ENCODE measurements at regions not wholly inside any gene's neighbourhood (a gene's known extent, or its start where the extent isn't known, plus 50 kb on each side); places are given as distances from the start of the nearest gene placed in this dataset.

DNA sequence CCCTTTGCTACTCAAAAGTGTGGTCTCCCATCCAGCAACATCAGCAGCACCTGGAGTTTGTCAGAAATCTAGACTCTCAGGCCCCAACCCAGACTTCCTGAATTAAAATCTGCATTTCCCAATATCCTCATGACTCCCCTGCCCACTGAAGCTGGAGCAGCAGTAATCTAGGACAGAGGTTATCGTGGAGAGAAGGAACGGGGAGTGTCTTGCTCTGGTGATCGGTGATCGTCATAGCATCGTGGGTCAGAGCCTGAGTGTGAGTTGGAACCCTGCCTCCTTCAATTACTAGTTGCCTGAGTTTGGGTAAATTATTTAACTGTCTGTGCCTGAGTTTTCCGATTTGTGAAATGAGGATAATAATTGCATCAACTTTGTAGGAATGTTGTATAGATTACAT lies 217.3 kb upstream of the ATP5MC3 start:
- no peak for DNase-seq (ENCODE audit: low spot score)
- ChIA-PET POLR2A (ENCODE audit: low non-redundant PET) (no interaction called here), CTCF (no interaction called here)
- peaks cover 35% of the 10 kb centered on the region for H3K4me1 ChIP-seq (ENCODE audit: insufficient read depth, low read length, poor library complexity, severe bottlenecking)
- no TSS peak for BruUV-seq (replicated peaks)
- intact Hi-C loops (cut with micrococcal nuclease; ENCODE audit: unreplicated experiment) = no loop called here
- H3K27ac ChIP-seq (ENCODE audit: low read depth, low read length, poor library complexity, severe bottlenecking) = no peak overlapping the region
- H3K36me3 ChIP-seq (ENCODE audit: insufficient read depth, low read length, poor library complexity, severe bottlenecking) = no peaks in the 10 kb centered on the region
- H3K27me3 ChIP-seq (replicated peaks; ENCODE audit: insufficient read depth, low read depth, low read length, poor library complexity) = no peaks in the 10 kb centered on the region
- TF ChIP-seq EZH2 (IDR thresholded peaks at IDR 0.05; ENCODE audit: borderline replicate concordance, low read depth, low read length, poor library complexity, severe bottlenecking) (no peak), CTCF (conservative IDR thresholded peaks at IDR 0.05; ENCODE audit: low read depth, low read length) (no peak)
- no peak overlapping the region for H3K4me3 ChIP-seq (ENCODE audit: low read depth, low read length, poor library complexity, severe bottlenecking)
- no peaks in the 10 kb centered on the region for H3K9me3 ChIP-seq (ENCODE audit: low read depth, low read length, poor library complexity, severe bottlenecking)

DNA sequence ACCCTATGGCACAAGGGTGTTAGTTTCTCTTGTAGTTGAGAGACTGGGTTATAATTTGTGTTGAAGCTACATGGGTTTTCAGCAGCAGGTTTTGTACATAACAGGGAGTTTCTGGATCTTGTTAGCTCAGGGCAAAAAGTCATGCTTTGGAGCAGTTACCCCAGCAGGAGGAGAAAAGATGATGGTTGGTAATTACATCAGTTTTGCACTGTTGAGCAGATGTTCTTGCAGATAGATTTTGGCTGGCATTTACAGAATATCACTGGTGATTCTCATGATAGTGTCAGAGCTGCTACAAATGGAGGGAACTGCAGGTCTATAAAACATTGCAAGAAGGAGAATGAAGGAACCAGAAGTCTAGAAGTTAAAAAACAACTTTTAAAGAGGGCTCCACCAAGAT lies 215.2 kb upstream of the ATP5MC3 start:
- no peaks in the 10 kb centered on the region for H3K36me3 ChIP-seq (ENCODE audit: insufficient read depth, low read length, poor library complexity, severe bottlenecking)
- no peak overlapping the region for H3K4me3 ChIP-seq (ENCODE audit: low read depth, low read length, poor library complexity, severe bottlenecking)
- no peak for TF ChIP-seq CTCF (conservative IDR thresholded peaks at IDR 0.05; ENCODE audit: low read depth, low read length)
- TF ChIP-seq EZH2 (IDR thresholded peaks at IDR 0.05; ENCODE audit: borderline replicate concordance, low read depth, low read length, poor library complexity, severe bottlenecking) = no peak
- no peaks in the 10 kb centered on the region for H3K9me3 ChIP-seq (ENCODE audit: low read depth, low read length, poor library complexity, severe bottlenecking)
- ChIA-PET POLR2A (ENCODE audit: low non-redundant PET) (no interaction called here), CTCF (no interaction called here)
- intact Hi-C loops (cut with micrococcal nuclease; ENCODE audit: unreplicated experiment) = no loop called here
- H3K27ac ChIP-seq (ENCODE audit: low read depth, low read length, poor library complexity, severe bottlenecking) = peak overlapping the region; percentile 8
- peaks cover 17% of the 10 kb centered on the region for H3K4me1 ChIP-seq (ENCODE audit: insufficient read depth, low read length, poor library complexity, severe bottlenecking)
- DNase-seq (ENCODE audit: low spot score) = peak; percentile 51
- H3K27me3 ChIP-seq (replicated peaks; ENCODE audit: insufficient read depth, low read depth, low read length, poor library complexity) = no peaks in the 10 kb centered on the region
- BruUV-seq (replicated peaks) = no TSS peak

DNA sequence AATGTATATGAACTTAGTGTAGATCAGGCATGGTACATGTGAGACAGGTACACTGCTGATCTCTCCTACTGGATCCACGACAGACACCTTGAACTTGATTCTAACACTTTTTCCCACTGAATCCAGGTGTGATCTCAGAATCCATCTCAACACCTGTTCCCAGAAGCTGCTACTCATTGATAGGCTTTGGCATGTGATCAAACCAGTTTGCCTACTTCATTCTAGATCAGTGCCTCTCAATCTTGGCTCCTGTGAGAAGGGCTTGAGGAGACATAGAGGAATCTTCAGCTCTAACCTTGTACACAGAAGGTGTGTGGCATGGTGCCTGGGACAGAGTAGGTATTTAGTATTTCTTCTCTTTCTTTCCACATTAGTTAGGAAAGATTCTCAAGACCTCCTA lies 212.3 kb upstream of the ATP5MC3 start:
- CTCF ChIA-PET = no interaction called here
- intact Hi-C loops (cut with micrococcal nuclease; ENCODE audit: unreplicated experiment) = no loop called here
- POLR2A ChIA-PET (ENCODE audit: low non-redundant PET) = no interaction called here

More for the DNA sequence above, 212.3 kb upstream of the ATP5MC3 start:
- BruUV-seq (replicated peaks) = no TSS peak
- Histone ChIP-seq H3K36me3 (ENCODE audit: insufficient read depth, low read length, poor library complexity, severe bottlenecking) (no peaks in the 10 kb centered on the region), H3K9me3 (ENCODE audit: low read depth, low read length, poor library complexity, severe bottlenecking) (no peaks in the 10 kb centered on the region), H3K4me3 (ENCODE audit: low read depth, low read length, poor library complexity, severe bottlenecking) (no peak overlapping the region), H3K27me3 (replicated peaks; ENCODE audit: insufficient read depth, low read depth, low read length, poor library complexity) (no peaks in the 10 kb centered on the region), H3K4me1 (ENCODE audit: insufficient read depth, low read length, poor library complexity, severe bottlenecking) (peaks cover 12% of the 10 kb centered on the region), H3K27ac (ENCODE audit: low read depth, low read length, poor library complexity, severe bottlenecking) (no peak overlapping the region)
- TF ChIP-seq CTCF (conservative IDR thresholded peaks at IDR 0.05; ENCODE audit: low read depth, low read length) (no peak), EZH2 (IDR thresholded peaks at IDR 0.05; ENCODE audit: borderline replicate concordance, low read depth, low read length, poor library complexity, severe bottlenecking) (no peak)
- no peak for DNase-seq (ENCODE audit: low spot score)

Data from A673 (cell line).